Osteoblast (primary cell): ENCODE measurements at regions not wholly inside any gene's neighbourhood (a gene's known extent, or its start where the extent isn't known, plus 50 kb on each side); places are given as distances from the start of the nearest gene placed in this dataset.

Experiments
- DNase-seq: peaks from one replicate; pipeline ENCODE4 v3.0.0; 2011; ENCODE audit warnings: low spot score, mixed read lengths; ENCODE audit not compliant: insufficient read length; ENCODE audit errors: missing footprints
- H2AFZ ChIP-seq: 2 replicates; pipeline ENCODE4 v1.6.0; 2011; ENCODE audit warnings: mild to moderate bottlenecking, low read length
- H3K27ac ChIP-seq: 2 replicates; pipeline ENCODE4 v1.5.1; 2011; ENCODE audit warnings: mild to moderate bottlenecking, low read depth, low read length, moderate library complexity
- H3K27me3 ChIP-seq: 2 replicates; pipeline ENCODE4 v1.6.0; 2012; ENCODE audit warnings: mild to moderate bottlenecking, control low read depth, inconsistent platforms, low read length, moderate library complexity; ENCODE audit not compliant: insufficient read depth
- H3K36me3 ChIP-seq: 2 replicates; pipeline ENCODE4 v1.5.1; 2011; ENCODE audit warnings: mild to moderate bottlenecking, low read length, control low read depth, moderate library complexity; ENCODE audit not compliant: insufficient read depth
- H3K4me1 ChIP-seq: 2 replicates; pipeline ENCODE4 v1.5.1; 2011; ENCODE audit warnings: mild to moderate bottlenecking, low read length, control low read depth, moderate library complexity; ENCODE audit not compliant: insufficient read depth
- H3K4me2 ChIP-seq: 2 replicates; pipeline ENCODE4 v1.6.0; 2011; ENCODE audit warnings: mild to moderate bottlenecking, low read length; ENCODE audit not compliant: insufficient read depth
- H3K4me3 ChIP-seq: fragments of 200-600 bp; sonication (generic); 3 replicates; pipeline ENCODE4 v1.5.1; 2012; ENCODE audit warnings: mild to moderate bottlenecking, low read length, inconsistent platforms; ENCODE audit not compliant: insufficient read depth
- H3K79me2 ChIP-seq: 2 replicates; pipeline ENCODE4 v1.6.0; 2012; ENCODE audit warnings: mild to moderate bottlenecking, low read length, control low read depth, inconsistent platforms; ENCODE audit not compliant: insufficient read depth
- H3K9me3 ChIP-seq: 2 replicates; pipeline ENCODE4 v1.5.1; 2011; ENCODE audit warnings: low read depth, low read length, control low read depth
- H4K20me1 ChIP-seq: 2 replicates; pipeline ENCODE4 v1.6.0; 2012; ENCODE audit warnings: mild to moderate bottlenecking, low read length, control low read depth; ENCODE audit not compliant: insufficient read depth
- TF ChIP-seq, protein P1 (sequence below): IDR thresholded peaks from 2 replicates; pipeline ENCODE4 v1.5.1; 2011; ENCODE audit warnings: mild to moderate bottlenecking, low read depth, low read length, moderate library complexity; ENCODE audit errors: extremely low read depth

DNA sequence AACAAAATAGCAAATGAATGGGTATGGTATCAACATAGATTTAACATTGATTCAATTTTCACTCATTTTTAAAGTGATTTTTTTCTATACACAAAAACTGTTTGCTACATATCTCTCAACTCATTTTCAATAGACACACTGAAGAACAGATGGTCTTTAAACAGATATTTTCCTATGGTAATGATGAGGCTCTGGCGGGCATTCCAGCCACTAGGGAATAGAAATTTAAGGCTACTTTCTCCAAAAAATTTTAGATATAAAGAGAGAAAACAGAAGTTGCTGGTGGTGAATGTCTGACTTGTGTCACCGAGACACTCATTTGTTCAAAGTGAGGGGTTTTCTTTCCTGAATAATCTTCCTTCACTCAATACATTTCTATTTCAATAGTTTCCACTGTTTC, 693.0 kb downstream of the ETS1 start:
- Histone ChIP-seq H3K27ac (no peak overlapping the region), H3K27me3 (no peaks in the 10 kb centered on the region)
- TF ChIP-seq, protein P1, sequence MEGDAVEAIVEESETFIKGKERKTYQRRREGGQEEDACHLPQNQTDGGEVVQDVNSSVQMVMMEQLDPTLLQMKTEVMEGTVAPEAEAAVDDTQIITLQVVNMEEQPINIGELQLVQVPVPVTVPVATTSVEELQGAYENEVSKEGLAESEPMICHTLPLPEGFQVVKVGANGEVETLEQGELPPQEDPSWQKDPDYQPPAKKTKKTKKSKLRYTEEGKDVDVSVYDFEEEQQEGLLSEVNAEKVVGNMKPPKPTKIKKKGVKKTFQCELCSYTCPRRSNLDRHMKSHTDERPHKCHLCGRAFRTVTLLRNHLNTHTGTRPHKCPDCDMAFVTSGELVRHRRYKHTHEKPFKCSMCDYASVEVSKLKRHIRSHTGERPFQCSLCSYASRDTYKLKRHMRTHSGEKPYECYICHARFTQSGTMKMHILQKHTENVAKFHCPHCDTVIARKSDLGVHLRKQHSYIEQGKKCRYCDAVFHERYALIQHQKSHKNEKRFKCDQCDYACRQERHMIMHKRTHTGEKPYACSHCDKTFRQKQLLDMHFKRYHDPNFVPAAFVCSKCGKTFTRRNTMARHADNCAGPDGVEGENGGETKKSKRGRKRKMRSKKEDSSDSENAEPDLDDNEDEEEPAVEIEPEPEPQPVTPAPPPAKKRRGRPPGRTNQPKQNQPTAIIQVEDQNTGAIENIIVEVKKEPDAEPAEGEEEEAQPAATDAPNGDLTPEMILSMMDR: no peak

DNA sequence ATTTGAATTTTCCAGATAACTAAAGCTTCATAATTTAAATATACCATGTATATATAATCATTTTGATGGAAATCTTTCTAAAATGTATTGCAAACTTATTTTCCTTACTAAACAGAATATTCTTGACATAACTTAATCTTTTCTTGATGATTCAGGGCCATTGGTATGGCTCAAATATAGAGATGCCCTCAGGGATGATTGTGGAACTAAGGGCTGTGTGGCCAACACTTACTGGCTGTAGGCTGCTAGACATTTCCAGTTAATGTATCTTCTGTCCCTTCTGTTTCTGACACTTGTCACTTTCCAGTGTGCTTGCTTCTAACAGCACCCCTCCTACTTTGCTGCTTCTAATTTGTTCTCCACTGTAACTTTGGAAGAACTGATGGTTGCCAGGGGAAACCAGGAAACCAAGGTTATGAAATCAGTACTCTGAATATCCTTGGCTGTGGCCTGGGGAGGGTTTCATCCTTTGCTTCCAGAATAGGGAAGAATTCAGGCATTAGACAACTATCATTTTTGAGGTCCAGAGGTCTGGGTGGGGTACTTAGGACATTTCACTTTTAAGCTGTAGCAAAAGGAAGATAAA, 697.2 kb downstream of the ETS1 start:
- Histone ChIP-seq H3K4me3 (no peak overlapping the region), H3K36me3 (no peaks in the 10 kb centered on the region), H3K4me1 (peaks cover 16% of the 10 kb centered on the region), H4K20me1 (no peaks in the 10 kb centered on the region), H3K9me3 (no peaks in the 10 kb centered on the region), H3K4me2 (no peak overlapping the region), H3K79me2 (no peaks in the 10 kb centered on the region), H2AFZ (no peak overlapping the region), H3K27me3 (no peaks in the 10 kb centered on the region), H3K27ac (peak overlapping the region; percentile 4)
- peak; percentile 27 for DNase-seq
- TF ChIP-seq, protein P1: no peak

More for the DNA sequence above, 693.0 kb downstream of the ETS1 start:
- Histone ChIP-seq H4K20me1 (no peaks in the 10 kb centered on the region), H3K4me2 (no peak overlapping the region), H3K36me3 (no peaks in the 10 kb centered on the region), H3K4me3 (no peak overlapping the region), H3K9me3 (no peaks in the 10 kb centered on the region), H3K4me1 (peaks cover 16% of the 10 kb centered on the region), H2AFZ (no peak overlapping the region), H3K79me2 (no peaks in the 10 kb centered on the region)
- no peak for DNase-seq

DNA sequence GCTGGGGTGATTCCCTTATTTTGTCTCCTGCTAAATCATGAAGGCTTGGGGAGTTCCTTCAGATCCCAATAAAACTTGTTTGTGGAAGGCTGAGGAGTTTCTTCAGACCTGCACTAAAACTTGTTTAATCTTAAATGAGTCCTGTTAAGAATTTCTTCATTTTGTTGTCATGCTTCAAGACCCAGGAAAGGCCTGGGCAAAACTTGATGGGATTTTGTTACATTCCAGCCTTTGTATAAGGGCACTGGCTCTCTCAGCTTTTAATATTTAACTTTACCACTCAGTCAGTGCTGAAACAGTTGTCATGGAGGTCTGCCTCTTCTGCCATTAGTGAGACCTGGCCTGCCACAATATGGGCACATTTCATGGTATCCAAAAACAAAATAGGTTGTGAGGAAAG, 699.0 kb downstream of the ETS1 start:
- TF ChIP-seq, protein P1: no peak
- H3K36me3 ChIP-seq: no peaks in the 10 kb centered on the region
- DNase-seq: no peak

DNA sequence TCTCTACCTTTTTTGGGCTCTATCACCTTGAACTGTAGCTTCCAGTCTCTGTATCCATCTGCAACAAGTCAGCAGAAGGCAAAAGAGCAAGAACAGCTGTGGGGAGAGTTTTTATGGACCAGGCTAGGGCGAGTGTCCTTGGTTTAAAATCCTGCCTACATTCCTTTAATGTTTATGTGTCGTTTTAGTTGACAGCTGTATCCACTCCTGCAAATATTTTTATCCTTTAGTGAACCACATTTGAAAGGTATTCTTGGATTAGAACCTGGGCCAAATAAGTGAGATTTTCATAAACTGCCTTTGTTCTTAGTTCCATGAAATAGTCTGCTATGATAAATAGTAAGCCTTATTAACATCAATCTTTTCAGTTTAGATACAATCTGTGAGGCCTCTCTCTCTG, 712.2 kb downstream of the ETS1 start:
- no peak for DNase-seq
- no peak overlapping the region for H3K4me3 ChIP-seq
- H4K20me1 ChIP-seq: no peaks in the 10 kb centered on the region
- H3K9me3 ChIP-seq: no peaks in the 10 kb centered on the region
- H3K36me3 ChIP-seq: no peaks in the 10 kb centered on the region
- H3K27ac ChIP-seq: no peak overlapping the region
- no peaks in the 10 kb centered on the region for H3K4me1 ChIP-seq
- H3K4me2 ChIP-seq: no peak overlapping the region
- H3K27me3 ChIP-seq: no peaks in the 10 kb centered on the region
- TF ChIP-seq, protein P1: no peak
- H2AFZ ChIP-seq: no peak overlapping the region
- no peaks in the 10 kb centered on the region for H3K79me2 ChIP-seq

More for the DNA sequence above, 699.0 kb downstream of the ETS1 start:
- Histone ChIP-seq H3K4me2 (no peak overlapping the region), H3K27ac (no peak overlapping the region), H3K79me2 (no peaks in the 10 kb centered on the region), H3K4me1 (peaks cover 16% of the 10 kb centered on the region), H3K27me3 (no peaks in the 10 kb centered on the region), H4K20me1 (no peaks in the 10 kb centered on the region), H2AFZ (no peak overlapping the region), H3K4me3 (no peak overlapping the region), H3K9me3 (no peaks in the 10 kb centered on the region)
